ENCODE measurements at regions not wholly inside any gene's neighbourhood (a gene's known extent, or its start where the extent isn't known, plus 50 kb on each side); places are given as distances from the start of the nearest gene placed in this dataset.

DNA sequence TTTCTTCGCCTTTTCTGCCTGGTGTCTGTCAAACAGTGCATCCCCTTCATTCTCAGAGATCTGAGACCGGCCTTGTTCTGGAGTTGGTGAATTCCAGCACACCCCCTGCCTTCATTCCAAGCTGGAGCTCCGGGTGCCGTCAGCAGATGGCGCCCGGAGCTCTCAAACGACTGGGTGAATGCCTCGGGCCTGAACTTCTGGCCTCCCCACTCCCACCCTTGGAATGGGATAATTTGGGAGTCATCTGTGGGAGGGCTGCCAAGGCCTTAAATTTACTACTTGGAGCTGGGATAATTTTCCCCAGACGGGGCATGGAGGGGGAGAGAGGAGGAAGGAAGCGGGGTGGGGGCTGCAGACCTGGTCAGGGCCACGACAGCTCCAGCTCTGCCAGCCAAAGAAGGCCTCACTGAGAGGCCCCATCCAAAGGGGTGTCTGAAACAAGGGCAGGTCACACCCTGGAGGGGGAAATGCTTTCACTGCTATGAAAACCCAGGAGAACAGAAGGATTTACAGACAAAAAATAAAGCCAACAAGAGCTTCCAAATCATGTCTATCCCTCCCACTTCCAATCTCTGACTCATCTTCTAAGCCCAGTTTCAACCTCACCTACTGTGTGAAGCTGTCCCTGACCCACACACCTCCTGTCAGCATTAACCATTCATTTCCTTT, 187.9 kb downstream of the OPA1 start:
- no peak overlapping the region for H3K27ac ChIP-seq
- peak; percentile 27 to 80 (median 71) for DNase-seq
- H3K36me3 ChIP-seq = no peaks in the 10 kb centered on the region
- TF ChIP-seq, protein P1, sequence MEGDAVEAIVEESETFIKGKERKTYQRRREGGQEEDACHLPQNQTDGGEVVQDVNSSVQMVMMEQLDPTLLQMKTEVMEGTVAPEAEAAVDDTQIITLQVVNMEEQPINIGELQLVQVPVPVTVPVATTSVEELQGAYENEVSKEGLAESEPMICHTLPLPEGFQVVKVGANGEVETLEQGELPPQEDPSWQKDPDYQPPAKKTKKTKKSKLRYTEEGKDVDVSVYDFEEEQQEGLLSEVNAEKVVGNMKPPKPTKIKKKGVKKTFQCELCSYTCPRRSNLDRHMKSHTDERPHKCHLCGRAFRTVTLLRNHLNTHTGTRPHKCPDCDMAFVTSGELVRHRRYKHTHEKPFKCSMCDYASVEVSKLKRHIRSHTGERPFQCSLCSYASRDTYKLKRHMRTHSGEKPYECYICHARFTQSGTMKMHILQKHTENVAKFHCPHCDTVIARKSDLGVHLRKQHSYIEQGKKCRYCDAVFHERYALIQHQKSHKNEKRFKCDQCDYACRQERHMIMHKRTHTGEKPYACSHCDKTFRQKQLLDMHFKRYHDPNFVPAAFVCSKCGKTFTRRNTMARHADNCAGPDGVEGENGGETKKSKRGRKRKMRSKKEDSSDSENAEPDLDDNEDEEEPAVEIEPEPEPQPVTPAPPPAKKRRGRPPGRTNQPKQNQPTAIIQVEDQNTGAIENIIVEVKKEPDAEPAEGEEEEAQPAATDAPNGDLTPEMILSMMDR (IDR thresholded peaks at IDR 0.05) = peak in 5 of 6 experiments; percentile 20 to 82 (median 76)
- no peak for TF ChIP-seq POLR2A (IDR thresholded peaks at IDR 0.05)
- H3K4me3 ChIP-seq = no peak overlapping the region
- peaks cover 0 to 32% (median 0%) of the 10 kb centered on the region in 4 donors for H3K4me1 ChIP-seq
- no peaks in the 10 kb centered on the region for H3K9me3 ChIP-seq
- no peaks in the 10 kb centered on the region for H3K27me3 ChIP-seq

DNA sequence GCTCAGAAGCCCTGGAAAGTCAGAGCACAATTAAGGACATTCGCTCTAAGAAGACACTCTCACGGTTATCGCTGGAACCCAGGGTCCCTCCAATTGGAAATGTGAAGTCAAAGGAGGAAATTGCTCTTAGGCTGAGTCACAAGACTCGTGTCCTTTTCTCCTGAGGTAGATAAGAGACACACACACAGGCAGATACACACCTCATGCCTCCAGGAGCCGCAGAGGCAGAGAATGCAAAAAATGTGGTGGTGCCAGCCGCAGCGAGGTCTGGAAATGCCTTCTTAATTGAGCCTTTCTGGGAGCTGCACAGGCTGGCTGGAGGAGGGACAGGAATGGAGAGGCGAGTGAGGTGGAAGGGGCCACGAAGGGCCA, 189.3 kb downstream of the OPA1 start:
- no peak for DNase-seq
- H3K9me3 ChIP-seq = no peaks in the 10 kb centered on the region
- H3K27me3 ChIP-seq = no peaks in the 10 kb centered on the region
- TF ChIP-seq, protein P1 (IDR thresholded peaks at IDR 0.05) = peak in 3 of 6 experiments; percentile 19 to 27 (median 25)
- peak in 1 of 2 donors; percentile 16 for TF ChIP-seq POLR2A (IDR thresholded peaks at IDR 0.05)
- peak overlapping the region in 1 of 4 donors; percentile 64 for H3K27ac ChIP-seq
- H3K36me3 ChIP-seq = no peaks in the 10 kb centered on the region
- H3K4me1 ChIP-seq = peaks cover 0 to 27% (median 0%) of the 10 kb centered on the region in 4 donors
- H3K4me3 ChIP-seq = no peak overlapping the region

DNA sequence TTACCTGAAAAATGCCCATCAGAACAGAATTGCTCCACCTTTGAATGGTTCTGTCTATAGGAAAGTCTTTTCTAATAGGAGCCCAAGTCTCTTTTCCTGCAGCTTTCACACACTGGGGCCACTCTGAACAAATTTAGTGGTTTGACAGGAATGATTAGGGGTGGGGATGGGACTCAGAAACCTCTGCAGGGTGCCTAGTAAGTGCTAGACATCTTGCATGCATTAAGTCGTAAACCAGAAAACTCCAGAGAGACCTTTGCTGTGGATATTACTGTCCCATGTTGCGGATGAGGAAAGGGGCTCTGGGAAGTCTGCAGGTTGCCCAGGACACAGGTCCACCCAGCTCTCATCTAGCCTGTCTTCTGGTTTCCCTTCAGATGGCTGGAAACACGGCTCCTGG, 189.7 kb downstream of the OPA1 start:
- Histone ChIP-seq H3K27ac (no peak overlapping the region), H3K36me3 (no peaks in the 10 kb centered on the region), H3K27me3 (no peaks in the 10 kb centered on the region), H3K9me3 (no peaks in the 10 kb centered on the region), H3K4me3 (no peak overlapping the region), H3K4me1 (peaks cover 0 to 23% (median 0%) of the 10 kb centered on the region in 4 donors)
- no peak for DNase-seq
- no peak for TF ChIP-seq POLR2A (IDR thresholded peaks at IDR 0.05)
- TF ChIP-seq, protein P1 (IDR thresholded peaks at IDR 0.05) = no peak

DNA sequence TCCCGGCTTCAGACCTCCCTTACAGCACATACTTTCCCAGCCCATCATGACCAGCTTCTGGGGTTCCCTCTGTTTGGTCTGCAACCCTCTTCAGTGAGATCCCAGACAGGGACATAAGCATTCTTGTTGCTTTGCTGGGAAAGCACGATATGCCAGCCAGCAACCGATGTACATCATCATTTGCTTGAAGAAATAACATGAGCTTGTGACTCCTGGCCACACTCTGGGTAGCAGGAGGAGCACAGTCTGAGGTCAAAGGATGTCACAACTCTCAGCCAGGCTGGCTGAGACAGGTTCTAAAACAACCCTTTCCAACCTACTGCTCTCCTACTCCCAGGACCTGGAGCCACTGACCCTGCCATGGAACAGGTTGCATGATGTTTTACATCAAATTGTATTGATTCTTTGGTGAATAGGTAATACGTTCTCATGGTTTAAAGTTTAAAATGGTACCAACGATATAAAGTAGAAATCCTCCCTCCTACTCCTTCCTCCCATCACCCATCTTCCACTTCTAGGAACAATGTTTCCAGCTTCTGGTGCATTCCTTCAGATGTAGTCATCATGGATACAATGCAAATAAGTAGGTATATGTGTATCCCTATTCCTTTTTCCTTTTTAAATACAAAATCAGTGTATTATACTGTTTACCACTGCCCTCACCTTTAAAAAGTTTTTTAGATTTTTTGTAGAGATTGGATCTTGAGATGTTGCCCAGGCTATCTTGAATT, 190.3 kb downstream of the OPA1 start:
- Histone ChIP-seq H3K9me3 (no peaks in the 10 kb centered on the region), H3K27ac (no peak overlapping the region), H3K27me3 (no peaks in the 10 kb centered on the region), H3K4me1 (peaks cover 0 to 28% (median 0%) of the 10 kb centered on the region in 4 donors), H3K4me3 (no peak overlapping the region), H3K36me3 (no peaks in the 10 kb centered on the region)
- TF ChIP-seq POLR2A (IDR thresholded peaks at IDR 0.05) = no peak
- TF ChIP-seq, protein P1 (IDR thresholded peaks at IDR 0.05) = no peak
- DNase-seq = no peak

DNA sequence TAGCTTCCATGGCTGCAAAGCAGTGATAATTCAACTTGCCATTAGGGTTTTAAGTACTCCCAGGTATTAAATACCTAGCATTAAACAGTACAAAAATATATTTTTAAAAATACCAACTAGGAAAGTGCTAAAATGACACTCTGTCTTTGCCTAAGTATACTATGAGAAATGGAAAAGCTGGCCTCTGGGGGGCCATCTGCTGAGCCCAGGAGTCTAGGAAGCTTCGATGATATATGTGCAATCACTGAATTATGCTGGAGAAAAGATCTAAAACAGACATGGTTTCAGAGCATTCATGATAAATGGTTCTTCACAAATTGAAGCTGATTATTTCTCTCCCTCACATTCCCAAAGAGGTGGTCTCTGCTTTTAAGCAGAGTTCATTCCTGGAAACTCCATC, 191.8 kb downstream of the OPA1 start:
- H3K36me3 ChIP-seq = no peaks in the 10 kb centered on the region
- no peak overlapping the region for H3K27ac ChIP-seq
- TF ChIP-seq, protein P1 (IDR thresholded peaks at IDR 0.05) = no peak
- TF ChIP-seq POLR2A (IDR thresholded peaks at IDR 0.05) = no peak
- DNase-seq = no peak
- H3K4me3 ChIP-seq = no peak overlapping the region
- peaks cover 0 to 31% (median 0%) of the 10 kb centered on the region in 4 donors for H3K4me1 ChIP-seq
- H3K27me3 ChIP-seq = no peaks in the 10 kb centered on the region
- no peaks in the 10 kb centered on the region for H3K9me3 ChIP-seq
